PC-3 (cell line): ENCODE measurements at regions not wholly inside any gene's neighbourhood (a gene's known extent, or its start where the extent isn't known, plus 50 kb on each side); places are given as distances from the start of the nearest gene placed in this dataset.
A peak's percentile ranks its signal among the peaks of the same experiment; 100 is the strongest.

ENCODE experiments used
- ATAC-seq: fragments of 200-7000 bp; cut with Tn5 transposase; 2 replicates; pipeline ENCODE4 v1.9.1; 2020; ENCODE audit warnings: mild to moderate bottlenecking, moderate library complexity
- BruUV-seq: library from RNA; stranded (reverse); fragments of 400-500 nt; replicated peaks from 2 replicates; lab custom pipeline; 2021; lab: Mats Ljungman, UMichigan
- CTCF ChIA-PET: fragments of 300-600 bp; sonication (Branson Sonifier 250); formaldehyde crosslinking; loops from one replicate; lab custom pipeline; 2022; ENCODE audit warnings: antibody characterized with exemption; lab: Charles Lee
- POLR2A ChIA-PET: fragments of 300-600 bp; sonication (Branson Sonifier 250); formaldehyde crosslinking; loops from one replicate; lab custom pipeline; 2022; ENCODE audit warnings: antibody characterized with exemption; ENCODE audit not compliant: unreplicated experiment; lab: Charles Lee
- DNase-seq: peaks from one replicate; pipeline ENCODE4 v3.0.0-alpha.2; 2015
- H2AFZ ChIP-seq: fragments of 300-600 bp; sonication (generic); 2 replicates; pipeline ENCODE4 v1.6.0; 2016; ENCODE audit warnings: antibody characterized with exemption, low read length
- H3F3A ChIP-seq: fragments of 300-600 bp; sonication (generic); one replicate; pipeline ENCODE4 v1.6.0; 2017; ENCODE audit warnings: antibody characterized with exemption, low read length, control low read depth, mild to moderate bottlenecking; ENCODE audit not compliant: unreplicated experiment
- H3K27ac ChIP-seq: fragments of 300-600 bp; sonication (generic); 2 replicates; pipeline ENCODE4 v1.5.1; 2016; ENCODE audit warnings: mild to moderate bottlenecking, low read length
- H3K27me3 ChIP-seq: fragments of 300-600 bp; sonication (generic); 2 replicates; pipeline ENCODE4 v1.6.1; 2016; ENCODE audit warnings: low read length, mixed read lengths
- H3K36me3 ChIP-seq: fragments of 300-600 bp; sonication (generic); 2 replicates; pipeline ENCODE4 v1.6.1; 2016; ENCODE audit warnings: low read depth, mixed run types, low read length, mixed read lengths
- H3K4me1 ChIP-seq: fragments of 300-600 bp; sonication (generic); 2 replicates; pipeline ENCODE4 v1.5.1; 2016; ENCODE audit warnings: low read length; ENCODE audit not compliant: insufficient read depth
- H3K4me2 ChIP-seq: fragments of 300-600 bp; sonication (generic); 2 replicates; pipeline ENCODE4 v1.6.0; 2016; ENCODE audit warnings: low read length
- H3K4me3 ChIP-seq: fragments of 300-600 bp; sonication (generic); 2 replicates; pipeline ENCODE4 v1.5.1; 2016; ENCODE audit warnings: mild to moderate bottlenecking, low read length, mixed read lengths
- H3K79me2 ChIP-seq: fragments of 300-600 bp; sonication (generic); 2 replicates; pipeline ENCODE4 v1.6.1; 2017; ENCODE audit warnings: low read length, mixed read lengths
- H3K9ac ChIP-seq: fragments of 300-600 bp; sonication (generic); 2 replicates; pipeline ENCODE4 v1.6.0; 2016; ENCODE audit warnings: mild to moderate bottlenecking, low read length
- H3K9me2 ChIP-seq: fragments of 300-600 bp; sonication (generic); replicated peaks from 2 replicates; pipeline ENCODE4 v1.6.1; 2016; ENCODE audit warnings: mixed run types, low read length, mixed read lengths
- H3K9me3 ChIP-seq: fragments of 300-600 bp; sonication (generic); 2 replicates; pipeline ENCODE4 v1.6.1; 2016; ENCODE audit warnings: low read length, mixed read lengths
- H4K20me1 ChIP-seq: fragments of 300-600 bp; sonication (generic); 2 replicates; pipeline ENCODE4 v1.6.1; 2016; ENCODE audit warnings: low read length, mixed read lengths
- CTCF ChIP-seq: fragments of 300-600 bp; sonication (generic); conservative IDR thresholded peaks from 2 replicates; pipeline ENCODE4 v1.5.1; 2017; ENCODE audit warnings: antibody characterized with exemption, low read depth, mild to moderate bottlenecking, low read length
- EZH2 ChIP-seq: fragments of 300-600 bp; sonication (generic); IDR thresholded peaks from one replicate; pipeline ENCODE4 v1.6.1; 2017; ENCODE audit warnings: antibody characterized with exemption, mild to moderate bottlenecking, low read length; ENCODE audit not compliant: unreplicated experiment
- EZH2phosphoT487 ChIP-seq: fragments of 300-600 bp; sonication (generic); IDR thresholded peaks from 2 replicates; pipeline ENCODE4 v1.6.1; 2018; ENCODE audit warnings: mild to moderate bottlenecking, antibody characterized with exemption, low read length, borderline replicate concordance
- intact Hi-C: fragments of 100-400 bp; cut with micrococcal nuclease; formaldehyde crosslinking; loops from 2 replicates; pipeline ENCODE4 v1.9.0; 2023

DNA sequence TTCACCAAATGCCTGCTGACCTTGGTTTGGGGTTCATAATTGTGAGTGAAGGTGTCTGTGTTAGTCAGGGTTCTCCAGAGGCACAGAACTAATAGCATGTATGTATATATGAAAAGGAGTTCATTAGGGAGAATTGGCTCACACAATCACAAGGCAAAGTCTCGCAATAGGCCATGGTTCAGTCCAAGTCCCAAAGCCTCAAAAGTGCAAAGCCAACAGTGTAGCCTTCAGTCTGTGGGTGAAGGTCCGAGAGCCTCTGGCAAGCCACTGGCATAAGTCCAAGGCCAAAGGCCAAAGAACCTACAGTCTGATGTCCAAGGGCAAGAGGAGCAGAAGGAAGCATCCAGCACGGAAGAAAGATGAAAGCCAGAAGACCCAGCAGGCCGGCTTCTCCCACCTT is 257.6 kb upstream of the SHH start:
- ATAC-seq = no peak
- H3K4me3 ChIP-seq = no peak overlapping the region
- BruUV-seq = no TSS peak

GRCh38 chr7:156067156-156067555 is 254.9 kb upstream of the SHH start:
- ChIA-PET POLR2A (no interaction called here), CTCF (no interaction called here)
- BruUV-seq = no TSS peak
- peaks cover 15% of the 10 kb centered on the region for H3K4me1 ChIP-seq
- H3F3A ChIP-seq = no peaks in the 10 kb centered on the region
- H3K79me2 ChIP-seq = no peaks in the 10 kb centered on the region
- intact Hi-C loops = no loop called here
- TF ChIP-seq EZH2phosphoT487 (no peak), EZH2 (no peak), CTCF (no peak)
- no peak overlapping the region for H3K27ac ChIP-seq
- DNase-seq = no peak
- no peaks in the 10 kb centered on the region for H3K9me3 ChIP-seq
- no peaks in the 10 kb centered on the region for H3K9me2 ChIP-seq
- H3K4me2 ChIP-seq = no peak overlapping the region
- no peaks in the 10 kb centered on the region for H4K20me1 ChIP-seq
- no peaks in the 10 kb centered on the region for H3K27me3 ChIP-seq
- no peak for ATAC-seq
- H3K9ac ChIP-seq = no peak overlapping the region
- no peaks in the 10 kb centered on the region for H3K36me3 ChIP-seq
- no peak overlapping the region for H3K4me3 ChIP-seq
- H2AFZ ChIP-seq = no peak overlapping the region

More for the DNA sequence above, 257.6 kb upstream of the SHH start:
- Histone ChIP-seq H2AFZ (no peak overlapping the region), H3K9me3 (no peaks in the 10 kb centered on the region), H3K4me1 (peaks cover 8% of the 10 kb centered on the region), H3F3A (no peaks in the 10 kb centered on the region), H3K79me2 (no peaks in the 10 kb centered on the region), H3K9ac (no peak overlapping the region), H3K27ac (no peak overlapping the region), H3K27me3 (no peaks in the 10 kb centered on the region), H3K4me2 (no peak overlapping the region), H3K9me2 (no peaks in the 10 kb centered on the region), H3K36me3 (no peaks in the 10 kb centered on the region), H4K20me1 (no peaks in the 10 kb centered on the region)
- no peak for TF ChIP-seq CTCF
- no peak for TF ChIP-seq EZH2
- TF ChIP-seq EZH2phosphoT487 = no peak
- intact Hi-C loops = no loop called here
- CTCF ChIA-PET = no interaction called here
- POLR2A ChIA-PET = no interaction called here
- DNase-seq = no peak

- no peaks in the 10 kb centered on the region for H3K9me3 ChIP-seq
- no peak for DNase-seq
- no TSS peak for BruUV-seq
- no peak overlapping the region; the same call in 1 of the 2 replicates for H2AFZ ChIP-seq
- intact Hi-C loops = loop anchor here (1.0 kb wide), 1 partner anchor 29 kb away; no protein-coding TSS in a partner anchor
- no peak overlapping the region for H3K4me3 ChIP-seq
- H3K4me2 ChIP-seq = peak overlapping the region; percentile 77
- peak; percentile 11 for ATAC-seq
- no peak overlapping the region for H3K9ac ChIP-seq
- POLR2A ChIA-PET = no interaction called here
- no peaks in the 10 kb centered on the region for H3K9me2 ChIP-seq
- no peak overlapping the region for H3K27ac ChIP-seq
- no peaks in the 10 kb centered on the region for H3K27me3 ChIP-seq
- no peak for TF ChIP-seq CTCF
- no peak for TF ChIP-seq EZH2
- no peak for TF ChIP-seq EZH2phosphoT487
- peaks cover 15% of the 10 kb centered on the region for H3K4me1 ChIP-seq
- H3K36me3 ChIP-seq = no peaks in the 10 kb centered on the region
- H4K20me1 ChIP-seq = no peaks in the 10 kb centered on the region
- H3K79me2 ChIP-seq = no peaks in the 10 kb centered on the region
- CTCF ChIA-PET = no interaction called here
- H3F3A ChIP-seq = no peaks in the 10 kb centered on the region
Measured at GRCh38 chr7:156065400-156065799, 253.1 kb upstream of the SHH start.
